WTC11 (cell line): ENCODE measurements at regions not wholly inside any gene's neighbourhood (a gene's known extent, or its start where the extent isn't known, plus 50 kb on each side); places are given as distances from the start of the nearest gene placed in this dataset.

Source experiments
- ATAC-seq: fragments of 200-7000 bp; cut with Tn5 transposase; 2 replicates; pipeline ENCODE4 v1.10.0; 2021; ENCODE audit warnings: mild to moderate bottlenecking, moderate library complexity
- CTCF ChIA-PET: fragments of 300-600 bp; sonication (Branson Sonifier 250); formaldehyde crosslinking; loops from one replicate; lab custom pipeline; 2021; ENCODE audit warnings: antibody characterized with exemption; lab: Charles Lee
- POLR2A ChIA-PET: fragments of 350-600 bp; sonication (Branson Sonifier 250); formaldehyde crosslinking; loops from one replicate; lab custom pipeline; 2021; ENCODE audit warnings: antibody characterized with exemption; lab: Charles Lee
- DNase-seq: peaks from one replicate; pipeline ENCODE4 v3.0.0; 2021; ENCODE audit warnings: low spot score
- H3K27ac Mint-ChIP-seq: 2 replicates; pipeline ENCODE4 v1.8.0; 2021; ENCODE audit warnings: mixed read lengths
- H3K27me3 Mint-ChIP-seq: 2 replicates; pipeline ENCODE4 v1.8.0; 2021; ENCODE audit warnings: low read depth, mild to moderate bottlenecking, moderate library complexity, mixed read lengths
- H3K36me3 Mint-ChIP-seq: 2 replicates; pipeline ENCODE4 v1.8.0; 2021; ENCODE audit warnings: mixed read lengths
- H3K4me1 Mint-ChIP-seq: 2 replicates; pipeline ENCODE4 v1.8.0; 2022; ENCODE audit warnings: mixed read lengths
- H3K4me3 Mint-ChIP-seq: 2 replicates; pipeline ENCODE4 v1.8.0; 2021; ENCODE audit warnings: mild to moderate bottlenecking, moderate library complexity, mixed read lengths
- H3K9me3 Mint-ChIP-seq: 2 replicates; pipeline ENCODE4 v1.8.0; 2021; ENCODE audit warnings: mixed read lengths
- ATF1 ChIP-seq: sonication (generic); formaldehyde crosslinking; IDR thresholded peaks from 2 replicates; pipeline ENCODE4 v1.8.1; 2023; ENCODE audit warnings: mild to moderate bottlenecking, moderate library complexity, missing genetic modification reagents
- CREM ChIP-seq: sonication (generic); formaldehyde crosslinking; IDR thresholded peaks from 2 replicates; pipeline ENCODE4 v1.8.1; 2022; ENCODE audit warnings: mild to moderate bottlenecking, missing genetic modification reagents, moderate library complexity
- FOXJ3 ChIP-seq: sonication (generic); formaldehyde crosslinking; IDR thresholded peaks from 2 replicates; pipeline ENCODE4 v1.9.0; 2021; ENCODE audit warnings: missing genetic modification reagents, mild to moderate bottlenecking, borderline replicate concordance
- GABPB1 ChIP-seq: sonication (generic); formaldehyde crosslinking; IDR thresholded peaks from 2 replicates; pipeline ENCODE4 v1.8.1; 2023; ENCODE audit warnings: mild to moderate bottlenecking, missing genetic modification reagents
- GTF2I ChIP-seq: fragments of 250-450 bp; sonication (Bioruptor Pico); conservative IDR thresholded peaks from 2 replicates; pipeline ENCODE4 v1.4.0; 2021; ENCODE audit warnings: mild to moderate bottlenecking
- JAZF1 ChIP-seq: fragments of 250-450 bp; sonication (Bioruptor Pico); IDR thresholded peaks from 2 replicates; pipeline ENCODE4 v1.9.0; 2021; ENCODE audit warnings: moderate library complexity, mild to moderate bottlenecking, inconsistent platforms
- JUN ChIP-seq: sonication (generic); formaldehyde crosslinking; IDR thresholded peaks from 2 replicates; pipeline ENCODE4 v1.8.0; 2023; ENCODE audit warnings: mild to moderate bottlenecking, missing genetic modification reagents
- KAT7 ChIP-seq: sonication (generic); formaldehyde crosslinking; IDR thresholded peaks from 2 replicates; pipeline ENCODE4 v1.8.1; 2023; ENCODE audit warnings: missing genetic modification reagents, mild to moderate bottlenecking, borderline replicate concordance
- MYBL2 ChIP-seq: sonication (generic); formaldehyde crosslinking; IDR thresholded peaks from 2 replicates; pipeline ENCODE4 v1.8.1; 2023; ENCODE audit warnings: mild to moderate bottlenecking, moderate library complexity, missing genetic modification reagents
- RELA ChIP-seq: sonication (generic); formaldehyde crosslinking; IDR thresholded peaks from 2 replicates; pipeline ENCODE4 v1.8.1; 2022; ENCODE audit warnings: missing genetic modification reagents, mild to moderate bottlenecking, borderline replicate concordance
- TCF7 ChIP-seq: sonication (generic); formaldehyde crosslinking; IDR thresholded peaks from 2 replicates; pipeline ENCODE4 v1.8.0; 2022; ENCODE audit warnings: mild to moderate bottlenecking, low read depth, missing genetic modification reagents, moderate library complexity
- TEAD4 ChIP-seq: sonication (generic); formaldehyde crosslinking; IDR thresholded peaks from 2 replicates; pipeline ENCODE4 v1.8.0; 2022; ENCODE audit warnings: mild to moderate bottlenecking, missing genetic modification reagents
- TP53 ChIP-seq: sonication (generic); formaldehyde crosslinking; IDR thresholded peaks from 2 replicates; pipeline ENCODE4 v1.8.1; 2023; ENCODE audit warnings: mild to moderate bottlenecking, missing genetic modification reagents
- ZNF232 ChIP-seq: sonication (generic); formaldehyde crosslinking; IDR thresholded peaks from 2 replicates; pipeline ENCODE4 v1.8.0; 2022; ENCODE audit warnings: mild to moderate bottlenecking, missing genetic modification reagents
- TF ChIP-seq, protein P1 (sequence below): sonication (generic); formaldehyde crosslinking; IDR thresholded peaks from 2 replicates; pipeline ENCODE4 v1.8.0; 2022; ENCODE audit warnings: mild to moderate bottlenecking, missing genetic modification reagents
- TF ChIP-seq, protein P2 (sequence below): sonication (generic); formaldehyde crosslinking; IDR thresholded peaks from 2 replicates; pipeline ENCODE4 v1.8.0; 2022; ENCODE audit warnings: mild to moderate bottlenecking, missing genetic modification reagents
- TF ChIP-seq, protein P3 (sequence below): sonication (generic); formaldehyde crosslinking; conservative IDR thresholded peaks from 2 replicates; pipeline ENCODE4 v1.8.1; 2022; ENCODE audit warnings: mild to moderate bottlenecking, missing genetic modification reagents
- TF ChIP-seq, protein P4 (sequence below): fragments of 250-450 bp; sonication (Bioruptor Pico); conservative IDR thresholded peaks from 2 replicates; pipeline ENCODE4 v1.9.0; 2021; ENCODE audit warnings: mild to moderate bottlenecking
- TF ChIP-seq, protein P5 (sequence below): sonication (generic); formaldehyde crosslinking; IDR thresholded peaks from 2 replicates; pipeline ENCODE4 v1.8.0; 2022; ENCODE audit warnings: mild to moderate bottlenecking, missing genetic modification reagents
- TF ChIP-seq, protein P6 (sequence below): sonication (generic); formaldehyde crosslinking; IDR thresholded peaks from 2 replicates; pipeline ENCODE4 v1.8.0; 2022; ENCODE audit warnings: missing genetic modification reagents
- TF ChIP-seq, protein P7 (sequence below): fragments of 250-450 bp; sonication (Bioruptor Pico); IDR thresholded peaks from 2 replicates; pipeline ENCODE4 v1.9.0; 2021; ENCODE audit warnings: mild to moderate bottlenecking

DNA sequence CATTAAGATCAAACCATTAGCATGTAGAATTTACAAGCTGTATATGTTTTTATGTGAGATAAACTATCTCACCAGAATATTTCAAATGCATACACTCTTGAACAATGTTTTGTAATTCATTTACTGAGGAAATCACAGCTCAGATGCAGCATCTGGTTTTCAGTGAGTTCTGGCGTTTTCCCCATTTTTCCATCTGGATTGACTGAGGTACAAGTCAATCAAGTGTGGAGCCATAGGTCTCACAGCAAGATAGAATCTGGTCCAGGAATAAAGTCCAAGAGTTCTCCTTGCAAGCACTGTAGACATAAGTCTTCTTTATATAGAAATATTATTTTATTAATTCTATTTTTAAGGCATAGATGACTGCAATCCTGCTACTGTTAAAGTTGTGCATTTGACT is 219.3 kb downstream of the ZBBX start (continued):
- TF ChIP-seq TCF7: no peak
- TF ChIP-seq, protein P1, sequence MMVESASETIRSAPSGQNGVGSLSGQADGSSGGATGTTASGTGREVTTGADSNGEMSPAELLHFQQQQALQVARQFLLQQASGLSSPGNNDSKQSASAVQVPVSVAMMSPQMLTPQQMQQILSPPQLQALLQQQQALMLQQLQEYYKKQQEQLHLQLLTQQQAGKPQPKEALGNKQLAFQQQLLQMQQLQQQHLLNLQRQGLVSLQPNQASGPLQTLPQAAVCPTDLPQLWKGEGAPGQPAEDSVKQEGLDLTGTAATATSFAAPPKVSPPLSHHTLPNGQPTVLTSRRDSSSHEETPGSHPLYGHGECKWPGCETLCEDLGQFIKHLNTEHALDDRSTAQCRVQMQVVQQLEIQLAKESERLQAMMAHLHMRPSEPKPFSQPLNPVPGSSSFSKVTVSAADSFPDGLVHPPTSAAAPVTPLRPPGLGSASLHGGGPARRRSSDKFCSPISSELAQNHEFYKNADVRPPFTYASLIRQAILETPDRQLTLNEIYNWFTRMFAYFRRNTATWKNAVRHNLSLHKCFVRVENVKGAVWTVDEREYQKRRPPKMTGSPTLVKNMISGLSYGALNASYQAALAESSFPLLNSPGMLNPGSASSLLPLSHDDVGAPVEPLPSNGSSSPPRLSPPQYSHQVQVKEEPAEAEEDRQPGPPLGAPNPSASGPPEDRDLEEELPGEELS (CRISPR knock-in tag): no peak
- no peak for TF ChIP-seq JAZF1 (CRISPR knock-in tag)
- TF ChIP-seq, protein P2, sequence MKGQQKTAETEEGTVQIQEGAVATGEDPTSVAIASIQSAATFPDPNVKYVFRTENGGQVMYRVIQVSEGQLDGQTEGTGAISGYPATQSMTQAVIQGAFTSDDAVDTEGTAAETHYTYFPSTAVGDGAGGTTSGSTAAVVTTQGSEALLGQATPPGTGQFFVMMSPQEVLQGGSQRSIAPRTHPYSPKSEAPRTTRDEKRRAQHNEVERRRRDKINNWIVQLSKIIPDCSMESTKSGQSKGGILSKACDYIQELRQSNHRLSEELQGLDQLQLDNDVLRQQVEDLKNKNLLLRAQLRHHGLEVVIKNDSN (CRISPR knock-in tag): no peak

DNA sequence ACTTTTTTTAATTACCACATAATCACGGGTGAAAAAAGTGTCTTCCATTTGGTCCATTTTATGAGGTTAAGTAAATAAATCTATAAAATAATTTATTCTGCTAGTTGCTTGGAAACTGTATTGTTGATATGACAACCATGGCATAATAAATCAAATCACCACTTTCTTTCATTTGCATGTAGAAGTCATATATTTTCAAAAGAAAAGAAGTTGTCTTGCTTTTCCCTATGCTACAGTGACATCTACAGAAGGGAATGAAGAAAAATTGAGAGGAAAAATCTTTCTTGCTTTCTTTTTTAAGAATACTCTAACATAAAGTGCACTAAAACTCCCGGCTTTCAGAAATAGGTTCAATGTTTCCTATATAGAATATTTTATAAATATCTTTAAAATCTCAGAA is 228.5 kb downstream of the ZBBX start:
- ATAC-seq (no peak), DNase-seq (no peak)
- H3K27ac Mint-ChIP-seq: no peak overlapping the region
- 0 out of 2 replicates have a peak, but pooled peaks cover 3% of the 10 kb centered on the region for H3K4me1 Mint-ChIP-seq
- peaks cover 21% of the 10 kb centered on the region for H3K9me3 Mint-ChIP-seq
- no peak overlapping the region for H3K4me3 Mint-ChIP-seq
- ChIA-PET POLR2A (no interaction called here), CTCF (no interaction called here)
- peaks cover 16% of the 10 kb centered on the region for H3K36me3 Mint-ChIP-seq
- no peaks in the 10 kb centered on the region for H3K27me3 Mint-ChIP-seq
- TF ChIP-seq, protein P1 (CRISPR knock-in tag): no peak
- TF ChIP-seq MYBL2 (CRISPR knock-in tag) (no peak), FOXJ3 (no peak), KAT7 (CRISPR knock-in tag) (no peak), JUN (CRISPR knock-in tag) (no peak), GABPB1 (CRISPR knock-in tag) (no peak), ATF1 (CRISPR knock-in tag) (no peak), TP53 (CRISPR knock-in tag) (no peak)
- TF ChIP-seq, protein P3, sequence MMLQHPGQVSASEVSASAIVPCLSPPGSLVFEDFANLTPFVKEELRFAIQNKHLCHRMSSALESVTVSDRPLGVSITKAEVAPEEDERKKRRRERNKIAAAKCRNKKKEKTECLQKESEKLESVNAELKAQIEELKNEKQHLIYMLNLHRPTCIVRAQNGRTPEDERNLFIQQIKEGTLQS: no peak
- TF ChIP-seq, protein P4, sequence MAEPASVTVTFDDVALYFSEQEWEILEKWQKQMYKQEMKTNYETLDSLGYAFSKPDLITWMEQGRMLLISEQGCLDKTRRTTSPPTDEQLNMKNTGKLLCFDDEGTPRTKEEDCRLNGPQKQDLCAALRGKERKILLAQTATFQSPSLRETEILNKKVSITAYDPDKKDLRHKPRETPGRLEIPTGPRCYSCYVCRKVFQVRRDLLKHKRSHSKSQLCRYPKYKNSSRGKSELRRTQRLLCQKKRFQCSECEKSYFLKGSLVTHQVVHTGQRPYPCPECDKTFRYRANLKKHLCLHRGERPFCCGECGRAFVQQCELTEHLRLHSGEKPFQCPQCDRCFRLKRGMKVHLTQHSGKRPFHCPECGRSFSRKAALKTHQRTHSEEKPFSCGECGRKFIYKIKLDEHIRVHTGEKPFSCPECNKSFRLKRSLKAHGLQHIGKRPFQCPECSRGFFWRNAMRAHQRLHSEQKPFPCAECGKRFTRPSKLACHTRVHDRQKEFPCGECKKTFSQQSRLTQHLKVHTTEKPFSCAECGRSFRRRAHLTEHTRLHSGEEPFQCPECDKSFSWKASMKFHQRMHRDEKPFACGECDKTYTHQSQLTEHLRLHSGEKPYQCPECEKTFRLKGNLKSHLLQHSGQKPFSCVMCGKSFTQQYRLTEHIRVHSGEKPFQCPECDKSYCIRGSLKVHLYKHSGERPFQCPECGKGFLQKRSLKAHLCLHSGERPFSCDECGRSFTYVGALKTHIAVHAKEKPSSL: no peak
- TF ChIP-seq, protein P5, sequence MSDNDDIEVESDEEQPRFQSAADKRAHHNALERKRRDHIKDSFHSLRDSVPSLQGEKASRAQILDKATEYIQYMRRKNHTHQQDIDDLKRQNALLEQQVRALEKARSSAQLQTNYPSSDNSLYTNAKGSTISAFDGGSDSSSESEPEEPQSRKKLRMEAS (CRISPR knock-in tag): no peak

DNA sequence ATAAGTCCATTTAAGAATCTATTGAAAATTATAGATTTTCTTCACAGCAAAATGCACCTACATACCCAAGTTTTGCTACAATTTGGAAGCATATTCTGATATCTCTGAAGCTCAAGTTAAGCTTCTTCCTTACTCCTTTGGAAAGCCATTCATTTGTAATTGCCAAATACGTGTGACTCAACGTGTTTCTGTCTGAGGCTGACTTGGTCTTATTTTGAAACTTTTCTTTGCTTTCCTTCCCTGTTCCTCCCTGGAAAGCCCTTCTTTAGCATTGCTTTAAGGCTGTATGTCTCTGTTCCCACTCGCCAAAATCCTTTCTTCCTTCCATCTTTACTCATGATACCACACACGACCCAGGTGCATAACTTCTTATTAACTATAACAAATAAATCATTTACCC is 232.0 kb downstream of the ZBBX start:
- 0 out of 2 replicates have a peak, but pooled peaks cover 3% of the 10 kb centered on the region for H3K4me1 Mint-ChIP-seq
- ChIA-PET POLR2A (no interaction called here), CTCF (no interaction called here)
- H3K36me3 Mint-ChIP-seq: no peaks in the 10 kb centered on the region
- TF ChIP-seq, protein P6, sequence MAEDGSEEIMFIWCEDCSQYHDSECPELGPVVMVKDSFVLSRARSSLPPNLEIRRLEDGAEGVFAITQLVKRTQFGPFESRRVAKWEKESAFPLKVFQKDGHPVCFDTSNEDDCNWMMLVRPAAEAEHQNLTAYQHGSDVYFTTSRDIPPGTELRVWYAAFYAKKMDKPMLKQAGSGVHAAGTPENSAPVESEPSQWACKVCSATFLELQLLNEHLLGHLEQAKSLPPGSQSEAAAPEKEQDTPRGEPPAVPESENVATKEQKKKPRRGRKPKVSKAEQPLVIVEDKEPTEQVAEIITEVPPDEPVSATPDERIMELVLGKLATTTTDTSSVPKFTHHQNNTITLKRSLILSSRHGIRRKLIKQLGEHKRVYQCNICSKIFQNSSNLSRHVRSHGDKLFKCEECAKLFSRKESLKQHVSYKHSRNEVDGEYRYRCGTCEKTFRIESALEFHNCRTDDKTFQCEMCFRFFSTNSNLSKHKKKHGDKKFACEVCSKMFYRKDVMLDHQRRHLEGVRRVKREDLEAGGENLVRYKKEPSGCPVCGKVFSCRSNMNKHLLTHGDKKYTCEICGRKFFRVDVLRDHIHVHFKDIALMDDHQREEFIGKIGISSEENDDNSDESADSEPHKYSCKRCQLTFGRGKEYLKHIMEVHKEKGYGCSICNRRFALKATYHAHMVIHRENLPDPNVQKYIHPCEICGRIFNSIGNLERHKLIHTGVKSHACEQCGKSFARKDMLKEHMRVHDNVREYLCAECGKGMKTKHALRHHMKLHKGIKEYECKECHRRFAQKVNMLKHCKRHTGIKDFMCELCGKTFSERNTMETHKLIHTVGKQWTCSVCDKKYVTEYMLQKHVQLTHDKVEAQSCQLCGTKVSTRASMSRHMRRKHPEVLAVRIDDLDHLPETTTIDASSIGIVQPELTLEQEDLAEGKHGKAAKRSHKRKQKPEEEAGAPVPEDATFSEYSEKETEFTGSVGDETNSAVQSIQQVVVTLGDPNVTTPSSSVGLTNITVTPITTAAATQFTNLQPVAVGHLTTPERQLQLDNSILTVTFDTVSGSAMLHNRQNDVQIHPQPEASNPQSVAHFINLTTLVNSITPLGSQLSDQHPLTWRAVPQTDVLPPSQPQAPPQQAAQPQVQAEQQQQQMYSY (CRISPR knock-in tag): no peak
- TF ChIP-seq TEAD4 (CRISPR knock-in tag) (no peak), CREM (CRISPR knock-in tag) (no peak), GTF2I (CRISPR knock-in tag) (no peak), ZNF232 (CRISPR knock-in tag) (no peak), RELA (CRISPR knock-in tag) (no peak)
- TF ChIP-seq, protein P3: no peak
- TF ChIP-seq, protein P7, sequence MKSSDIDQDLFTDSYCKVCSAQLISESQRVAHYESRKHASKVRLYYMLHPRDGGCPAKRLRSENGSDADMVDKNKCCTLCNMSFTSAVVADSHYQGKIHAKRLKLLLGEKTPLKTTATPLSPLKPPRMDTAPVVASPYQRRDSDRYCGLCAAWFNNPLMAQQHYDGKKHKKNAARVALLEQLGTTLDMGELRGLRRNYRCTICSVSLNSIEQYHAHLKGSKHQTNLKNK (CRISPR knock-in tag): no peak
- no peaks in the 10 kb centered on the region for H3K9me3 Mint-ChIP-seq
- H3K27ac Mint-ChIP-seq: no peak overlapping the region
- ATAC-seq (no peak), DNase-seq (no peak)
- H3K4me3 Mint-ChIP-seq: no peak overlapping the region
- no peaks in the 10 kb centered on the region for H3K27me3 Mint-ChIP-seq
